GM21717 (cell line): ENCODE measurements at regions not wholly inside any gene's neighbourhood (a gene's known extent, or its start where the extent isn't known, plus 50 kb on each side); places are given as distances from the start of the nearest gene placed in this dataset.
"Not testable (repeated sequence)": the region's sequence is repeated elsewhere in the genome, so short reads cannot be mapped to it uniquely, and the experiment has no call there.

Experiments used
- ATAC-seq: cut with Tn5 transposase; IDR thresholded peaks from one replicate; pipeline ENCODE4 v1.9.1; 2021; ENCODE audit warnings: mild to moderate bottlenecking, moderate library complexity; ENCODE audit not compliant: unreplicated experiment

GRCh38 chr3:39739658-39740057, 69.8 kb upstream of the MYRIP start:
- ATAC-seq = not testable (repeated sequence)

- ATAC-seq = no peak
These were observed 64.7 kb upstream of the MYRIP start for GRCh38 chr3:39744746-39745145.

- ATAC-seq = no peak
These were observed 61.4 kb upstream of the MYRIP start for GRCh38 chr3:39748002-39748401.

- no peak for ATAC-seq
These were observed 60.6 kb upstream of the MYRIP start for GRCh38 chr3:39748763-39749162.

- ATAC-seq = no peak
These were observed 58.7 kb upstream of the MYRIP start for GRCh38 chr3:39750712-39751111.

GRCh38 chr3:39751286-39751685, 58.1 kb upstream of the MYRIP start:
- no peak for ATAC-seq

- ATAC-seq = no peak
These were observed 57.3 kb upstream of the MYRIP start for GRCh38 chr3:39752019-39752637.

- no peak for ATAC-seq
These were observed 56.7 kb upstream of the MYRIP start for GRCh38 chr3:39752751-39753150.

- ATAC-seq = no peak
These were observed 56.0 kb upstream of the MYRIP start for GRCh38 chr3:39753391-39753790.

GRCh38 chr3:39754549-39754948, 54.9 kb upstream of the MYRIP start:
- peak; percentile 60 for ATAC-seq

- ATAC-seq = no peak
These were observed 54.3 kb upstream of the MYRIP start for GRCh38 chr3:39755100-39755499.

GRCh38 chr3:39757307-39757706, 52.1 kb upstream of the MYRIP start:
- no peak for ATAC-seq
